Activated T-cell treated with anti-CD3 and anti-CD28 coated beads, Interleukin-2, amount 50 U/mL, for 4 hours (primary cell): ENCODE measurements at regions not wholly inside any gene's neighbourhood (a gene's known extent, or its start where the extent isn't known, plus 50 kb on each side); places are given as distances from the start of the nearest gene placed in this dataset.

Source experiments
- ATAC-seq, 2 donors: fragments of 200-7000 bp; cut with Tn5 transposase; one replicate each; pipeline ENCODE4 v1.10.0; 2021
- DNase-seq: peaks from one replicate; pipeline ENCODE4 v3.0.0-alpha.2; 2020
- H3K27me3 Mint-ChIP-seq: one replicate; pipeline ENCODE4 v1.8.0; 2021; ENCODE audit warnings: low read depth, mixed read lengths
- H3K36me3 Mint-ChIP-seq: one replicate; pipeline ENCODE4 v1.8.0; 2022; ENCODE audit warnings: mixed read lengths; ENCODE audit not compliant: insufficient read depth
- H3K4me1 Mint-ChIP-seq: one replicate; pipeline ENCODE4 v1.8.0; 2021; ENCODE audit warnings: low read depth, mixed read lengths
- H3K4me3 Mint-ChIP-seq: one replicate; pipeline ENCODE4 v1.8.0; 2021; ENCODE audit warnings: mild to moderate bottlenecking, moderate library complexity, mixed read lengths
- H3K9me3 Mint-ChIP-seq: one replicate; pipeline ENCODE4 v1.8.0; 2021; ENCODE audit warnings: mixed read lengths

- Mint-ChIP-seq H3K4me1 (no peaks in the 10 kb centered on the region), H3K27me3 (no peaks in the 10 kb centered on the region), H3K9me3 (no peaks in the 10 kb centered on the region), H3K36me3 (no peaks in the 10 kb centered on the region), H3K4me3 (no peak overlapping the region)
- DNase-seq = no peak
- ATAC-seq = no peak
Observed at GRCh38 chr15:96106181-96106580, 224.3 kb upstream of the NR2F2 start.

GRCh38 chr15:96106628-96107027, 223.9 kb upstream of the NR2F2 start:
- Mint-ChIP-seq H3K9me3 (no peaks in the 10 kb centered on the region), H3K4me3 (no peak overlapping the region), H3K4me1 (no peaks in the 10 kb centered on the region), H3K27me3 (no peaks in the 10 kb centered on the region), H3K36me3 (no peaks in the 10 kb centered on the region)
- DNase-seq (no peak), ATAC-seq (no peak)

DNA sequence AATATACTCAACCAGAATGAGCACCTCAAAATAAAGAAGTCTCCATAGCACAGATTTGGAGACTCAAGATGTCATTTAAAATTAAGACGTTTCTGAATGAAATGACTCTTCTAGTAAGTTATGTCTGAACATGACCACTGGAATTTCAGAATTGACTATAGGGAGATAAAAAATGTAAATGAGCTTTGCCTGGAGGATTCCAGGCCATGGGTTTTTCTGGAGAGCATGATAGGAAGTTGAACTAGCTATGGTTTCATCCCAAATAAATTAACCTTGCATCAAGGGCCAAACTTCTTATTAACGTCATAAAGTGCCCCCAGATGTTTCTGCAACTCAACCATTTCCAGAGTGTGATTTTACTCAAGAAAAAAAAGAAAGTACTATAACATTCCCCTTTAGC, 222.6 kb upstream of the NR2F2 start:
- no peaks in the 10 kb centered on the region for H3K27me3 Mint-ChIP-seq
- ATAC-seq = no peak
- DNase-seq = no peak
- H3K4me3 Mint-ChIP-seq = no peak overlapping the region
- H3K4me1 Mint-ChIP-seq = no peaks in the 10 kb centered on the region
- H3K36me3 Mint-ChIP-seq = no peaks in the 10 kb centered on the region
- H3K9me3 Mint-ChIP-seq = no peaks in the 10 kb centered on the region

- Mint-ChIP-seq H3K27me3 (no peaks in the 10 kb centered on the region), H3K4me1 (no peaks in the 10 kb centered on the region), H3K36me3 (no peaks in the 10 kb centered on the region), H3K9me3 (no peaks in the 10 kb centered on the region), H3K4me3 (no peak overlapping the region)
- DNase-seq = no peak
- ATAC-seq = no peak
Observed at GRCh38 chr15:96108405-96108804, 222.1 kb upstream of the NR2F2 start.

DNA sequence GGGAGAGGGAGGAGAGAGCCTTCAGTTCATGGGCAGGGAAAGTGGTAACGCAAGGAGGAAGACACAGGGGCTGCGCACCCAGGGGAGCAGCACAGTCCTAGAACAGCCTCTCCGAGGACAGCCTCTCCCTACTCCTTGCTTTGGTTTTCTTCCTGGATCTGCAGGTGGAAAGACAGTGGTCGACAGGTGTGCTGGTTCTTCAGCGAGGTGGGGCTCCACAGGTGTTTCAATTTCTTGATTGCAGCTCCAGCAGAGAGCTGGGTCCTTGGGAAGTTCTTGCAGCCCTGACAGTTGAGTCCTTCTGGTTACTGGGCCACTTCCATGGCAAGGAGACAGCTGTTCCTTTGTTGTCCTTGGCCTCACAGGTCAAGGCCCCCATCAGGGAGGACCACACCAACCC, 220.7 kb upstream of the NR2F2 start:
- H3K27me3 Mint-ChIP-seq = no peaks in the 10 kb centered on the region

GRCh38 chr15:96112018-96112417, 218.5 kb upstream of the NR2F2 start:
- no peaks in the 10 kb centered on the region for H3K4me1 Mint-ChIP-seq
- H3K9me3 Mint-ChIP-seq = no peaks in the 10 kb centered on the region
- no peak for ATAC-seq
- DNase-seq = no peak
- no peak overlapping the region for H3K4me3 Mint-ChIP-seq
- no peaks in the 10 kb centered on the region for H3K36me3 Mint-ChIP-seq
- H3K27me3 Mint-ChIP-seq = peaks cover 6% of the 10 kb centered on the region

More for the DNA sequence above, 220.7 kb upstream of the NR2F2 start:
- Mint-ChIP-seq H3K4me3 (no peak overlapping the region), H3K4me1 (no peaks in the 10 kb centered on the region), H3K36me3 (no peaks in the 10 kb centered on the region), H3K9me3 (no peaks in the 10 kb centered on the region)
- DNase-seq = no peak
- no peak for ATAC-seq

GRCh38 chr15:96115642-96116041, 214.9 kb upstream of the NR2F2 start:
- no peak for DNase-seq

GRCh38 chr15:96117270-96117669, 213.2 kb upstream of the NR2F2 start:
- no peaks in the 10 kb centered on the region for H3K4me1 Mint-ChIP-seq
- H3K9me3 Mint-ChIP-seq = no peaks in the 10 kb centered on the region
- H3K27me3 Mint-ChIP-seq = peaks cover 6% of the 10 kb centered on the region
- ATAC-seq (no peak), DNase-seq (no peak)
- no peaks in the 10 kb centered on the region for H3K36me3 Mint-ChIP-seq
- H3K4me3 Mint-ChIP-seq = no peak overlapping the region

More at GRCh38 chr15:96115642-96116041, 214.9 kb upstream of the NR2F2 start:
- H3K9me3 Mint-ChIP-seq = no peaks in the 10 kb centered on the region
- ATAC-seq = no peak
- no peak overlapping the region for H3K4me3 Mint-ChIP-seq
- no peaks in the 10 kb centered on the region for H3K36me3 Mint-ChIP-seq
- H3K27me3 Mint-ChIP-seq = peaks cover 6% of the 10 kb centered on the region
- H3K4me1 Mint-ChIP-seq = no peaks in the 10 kb centered on the region

GRCh38 chr15:96119734-96120133, 210.8 kb upstream of the NR2F2 start:
- H3K36me3 Mint-ChIP-seq = no peaks in the 10 kb centered on the region
- ATAC-seq = no peak
- no peaks in the 10 kb centered on the region for H3K9me3 Mint-ChIP-seq

GRCh38 chr15:96121086-96121920, 209.2 kb upstream of the NR2F2 start:
- no peak overlapping the region for H3K4me3 Mint-ChIP-seq
- no peak for DNase-seq
- no peaks in the 10 kb centered on the region for H3K27me3 Mint-ChIP-seq
- no peak for ATAC-seq
- H3K9me3 Mint-ChIP-seq = no peaks in the 10 kb centered on the region
- no peaks in the 10 kb centered on the region for H3K4me1 Mint-ChIP-seq
- H3K36me3 Mint-ChIP-seq = no peaks in the 10 kb centered on the region

More at GRCh38 chr15:96119734-96120133, 210.8 kb upstream of the NR2F2 start:
- DNase-seq = no peak
- no peak overlapping the region for H3K4me3 Mint-ChIP-seq
- no peaks in the 10 kb centered on the region for H3K4me1 Mint-ChIP-seq
- peaks cover 6% of the 10 kb centered on the region for H3K27me3 Mint-ChIP-seq

DNA sequence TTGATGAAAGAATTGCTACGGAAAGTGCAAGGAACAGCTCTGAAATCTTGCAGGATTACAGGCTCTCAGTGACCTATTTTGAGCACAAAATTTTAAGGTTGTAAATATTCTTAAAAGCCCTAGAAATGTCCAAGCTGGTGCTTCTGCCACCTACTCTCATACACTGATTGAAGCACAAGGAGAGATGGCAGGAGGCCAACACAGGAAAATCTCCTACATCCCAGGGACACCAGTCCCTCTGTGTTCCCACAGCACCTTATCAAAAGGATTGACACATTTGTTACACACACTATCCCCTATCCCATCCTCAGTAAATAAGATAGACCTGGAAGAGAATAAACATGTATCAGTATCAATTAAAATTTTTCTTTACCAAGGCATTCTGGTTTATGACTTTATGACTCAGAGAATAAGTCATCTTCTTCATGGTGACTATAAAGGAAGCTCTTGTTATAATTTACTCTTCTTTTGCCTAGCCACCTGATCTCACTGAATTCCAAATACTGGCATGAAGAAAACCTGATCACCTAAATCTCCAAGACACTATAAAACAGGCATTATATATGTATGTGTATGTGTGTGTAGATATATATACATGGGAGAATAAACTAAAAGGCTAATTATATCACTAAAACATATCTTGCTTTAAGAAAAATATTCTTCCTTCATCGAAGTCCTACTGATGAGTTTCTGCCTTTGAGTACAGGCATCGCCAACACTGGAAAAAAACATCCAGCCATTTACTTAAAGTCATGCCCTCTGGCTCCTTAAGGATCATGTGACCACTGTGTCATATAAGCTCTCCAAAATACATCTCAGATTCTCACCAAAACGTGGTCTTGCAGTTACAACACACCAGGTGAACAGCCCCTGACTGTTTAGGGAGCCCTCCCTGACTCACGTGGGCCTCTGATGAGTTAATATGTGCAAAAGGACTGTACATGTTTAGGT, 208.1 kb upstream of the NR2F2 start:
- Mint-ChIP-seq H3K27me3 (peaks cover 5% of the 10 kb centered on the region), H3K36me3 (no peaks in the 10 kb centered on the region), H3K4me3 (no peak overlapping the region), H3K9me3 (no peaks in the 10 kb centered on the region), H3K4me1 (no peaks in the 10 kb centered on the region)
- DNase-seq (no peak), ATAC-seq (no peak)

DNA sequence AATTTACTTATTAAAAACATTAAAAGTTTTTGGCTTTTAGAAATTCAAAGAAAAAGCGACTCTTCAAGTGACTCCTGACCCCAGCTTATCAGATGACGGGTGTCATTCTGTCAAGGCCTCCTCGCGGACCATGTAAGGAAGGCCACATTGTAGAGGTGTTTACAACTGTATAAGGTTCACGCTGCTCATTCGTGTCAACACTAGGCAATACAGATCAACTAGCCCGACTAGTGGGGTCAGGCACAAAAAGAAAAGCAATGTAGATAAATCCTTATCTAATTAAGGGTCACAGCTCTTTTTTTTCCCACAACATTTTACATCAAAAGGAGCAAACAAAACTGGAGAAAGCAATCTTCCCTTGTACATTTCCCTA, 207.5 kb upstream of the NR2F2 start:
- H3K27me3 Mint-ChIP-seq = peaks cover 5% of the 10 kb centered on the region
- H3K4me3 Mint-ChIP-seq = no peak overlapping the region
- H3K4me1 Mint-ChIP-seq = no peaks in the 10 kb centered on the region
- no peaks in the 10 kb centered on the region for H3K9me3 Mint-ChIP-seq
- DNase-seq (no peak), ATAC-seq (no peak)
- no peaks in the 10 kb centered on the region for H3K36me3 Mint-ChIP-seq

DNA sequence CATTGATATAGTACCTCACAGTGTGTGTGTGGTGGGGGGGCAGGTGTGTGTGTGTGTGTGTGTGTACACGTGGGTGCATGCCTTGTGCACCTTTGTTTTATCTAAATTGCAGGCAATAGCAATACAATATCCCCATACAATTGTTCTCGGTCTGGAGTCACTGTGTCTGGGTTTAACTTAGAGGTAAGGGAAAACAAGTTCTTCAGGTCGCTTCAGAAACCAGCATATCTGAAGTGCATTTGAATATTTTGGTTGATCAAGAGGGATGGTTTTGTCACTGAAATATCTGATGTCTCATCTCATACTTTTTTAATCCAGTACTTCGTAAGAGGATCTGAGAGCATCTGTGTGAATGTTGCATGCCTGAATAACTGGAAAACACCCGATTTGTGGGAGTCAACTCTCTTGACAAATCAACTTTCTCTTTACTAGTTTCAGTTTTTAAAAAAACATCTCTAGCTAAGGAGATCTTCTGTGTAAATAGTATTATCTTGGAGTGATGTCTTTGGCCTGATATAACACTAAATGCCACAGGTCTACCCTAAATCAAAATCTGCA, 206.8 kb upstream of the NR2F2 start:
- Mint-ChIP-seq H3K9me3 (no peaks in the 10 kb centered on the region), H3K4me1 (no peaks in the 10 kb centered on the region), H3K36me3 (no peaks in the 10 kb centered on the region), H3K4me3 (no peak overlapping the region), H3K27me3 (peaks cover 5% of the 10 kb centered on the region)
- DNase-seq = no peak
- ATAC-seq = no peak

- Mint-ChIP-seq H3K36me3 (no peaks in the 10 kb centered on the region), H3K9me3 (no peaks in the 10 kb centered on the region), H3K27me3 (peaks cover 5% of the 10 kb centered on the region), H3K4me1 (no peaks in the 10 kb centered on the region), H3K4me3 (no peak overlapping the region)
- DNase-seq (no peak), ATAC-seq (no peak)
Observed at GRCh38 chr15:96124436-96124835, 206.1 kb upstream of the NR2F2 start.
